Caco-2 (cell line): ENCODE measurements at regions not wholly inside any gene's neighbourhood (a gene's known extent, or its start where the extent isn't known, plus 50 kb on each side); places are given as distances from the start of the nearest gene placed in this dataset.

ENCODE experiments used
- BruUV-seq: library from RNA; stranded (reverse); fragments of 400-500 nt; replicated peaks from 2 replicates; lab custom pipeline; 2021; lab: Mats Ljungman, UMichigan
- CTCF ChIA-PET: fragments of 300-600 bp; sonication (Branson Sonifier 250); formaldehyde crosslinking; loops from one replicate; lab custom pipeline; 2022; ENCODE audit warnings: antibody characterized with exemption; lab: Charles Lee
- POLR2A ChIA-PET: fragments of 300-600 bp; sonication (Branson Sonifier 250); formaldehyde crosslinking; loops from one replicate; lab custom pipeline; 2022; ENCODE audit warnings: antibody characterized with exemption; lab: Charles Lee
- DNase-seq, 2 experiments: peaks; one replicate each; pipeline versions ENCODE4 v3.0.0 to v3.0.0-alpha.2; 2020 to 2022
- H3K27me3 ChIP-seq: replicated peaks from 2 replicates; pipeline ENCODE4 v1.6.0; 2011; ENCODE audit warnings: low read length; ENCODE audit not compliant: control insufficient read depth, insufficient read depth
- H3K36me3 ChIP-seq: 2 replicates; pipeline ENCODE4 v1.5.1; 2011; ENCODE audit warnings: low read length; ENCODE audit not compliant: control insufficient read depth, insufficient read depth
- H3K4me1 ChIP-seq: fragments of 250-450 bp; sonication (Bioruptor Pico); 2 replicates; pipeline ENCODE4 v1.5.1; 2020; ENCODE audit warnings: mild to moderate bottlenecking
- H3K4me3 ChIP-seq: 2 replicates; pipeline ENCODE4 v1.5.1; 2011; ENCODE audit warnings: low read depth, mild to moderate bottlenecking, control low read depth, low read length
- H3K9me3 ChIP-seq: fragments of 250-450 bp; sonication (Bioruptor Pico); 2 replicates; pipeline ENCODE4 v1.5.1; 2020; ENCODE audit warnings: mild to moderate bottlenecking, moderate library complexity
- H3K27ac Mint-ChIP-seq: one replicate; pipeline ENCODE4 v1.8.0; 2022; ENCODE audit warnings: mixed read lengths; ENCODE audit not compliant: unreplicated experiment
- H3K27me3 Mint-ChIP-seq: one replicate; pipeline ENCODE4 v1.8.0; 2022; ENCODE audit warnings: mixed read lengths; ENCODE audit not compliant: insufficient read depth, unreplicated experiment
- H3K36me3 Mint-ChIP-seq: one replicate; pipeline ENCODE4 v1.8.0; 2022; ENCODE audit warnings: mild to moderate bottlenecking, mixed read lengths; ENCODE audit not compliant: insufficient read depth, unreplicated experiment
- H3K4me1 Mint-ChIP-seq: one replicate; pipeline ENCODE4 v1.8.0; 2022; ENCODE audit warnings: low read depth, mixed read lengths; ENCODE audit not compliant: unreplicated experiment
- H3K4me3 Mint-ChIP-seq: one replicate; pipeline ENCODE4 v1.8.0; 2022; ENCODE audit warnings: mild to moderate bottlenecking, moderate library complexity, mixed read lengths; ENCODE audit not compliant: unreplicated experiment
- H3K9me3 Mint-ChIP-seq: one replicate; pipeline ENCODE4 v1.8.0; 2022; ENCODE audit warnings: mixed read lengths; ENCODE audit not compliant: unreplicated experiment
- intact Hi-C: fragments of 100-400 bp; cut with micrococcal nuclease; formaldehyde crosslinking; loops from one replicate; pipeline ENCODE4 v1.10.0; 2022; ENCODE audit not compliant: unreplicated experiment
- TF ChIP-seq, protein P1 (sequence below), 2 experiments: fragments of 200-600 bp in 1 of 2; IDR thresholded peaks; 1 replicate in 1 of 2; 2 replicates in 1 of 2; pipeline versions ENCODE4 v1.5.1 to v1.8.0; 2011 to 2022; ENCODE audit warnings: antibody characterized with exemption in 1 of 2, control low read depth in 1 of 2, inconsistent platforms in 1 of 2, low read depth in 1 of 2, low read length in 1 of 2, mild to moderate bottlenecking in 1 of 2, moderate library complexity in 1 of 2; ENCODE audit not compliant: insufficient read depth in 1 of 2, severe bottlenecking in 1 of 2, unreplicated experiment in 1 of 2

DNA sequence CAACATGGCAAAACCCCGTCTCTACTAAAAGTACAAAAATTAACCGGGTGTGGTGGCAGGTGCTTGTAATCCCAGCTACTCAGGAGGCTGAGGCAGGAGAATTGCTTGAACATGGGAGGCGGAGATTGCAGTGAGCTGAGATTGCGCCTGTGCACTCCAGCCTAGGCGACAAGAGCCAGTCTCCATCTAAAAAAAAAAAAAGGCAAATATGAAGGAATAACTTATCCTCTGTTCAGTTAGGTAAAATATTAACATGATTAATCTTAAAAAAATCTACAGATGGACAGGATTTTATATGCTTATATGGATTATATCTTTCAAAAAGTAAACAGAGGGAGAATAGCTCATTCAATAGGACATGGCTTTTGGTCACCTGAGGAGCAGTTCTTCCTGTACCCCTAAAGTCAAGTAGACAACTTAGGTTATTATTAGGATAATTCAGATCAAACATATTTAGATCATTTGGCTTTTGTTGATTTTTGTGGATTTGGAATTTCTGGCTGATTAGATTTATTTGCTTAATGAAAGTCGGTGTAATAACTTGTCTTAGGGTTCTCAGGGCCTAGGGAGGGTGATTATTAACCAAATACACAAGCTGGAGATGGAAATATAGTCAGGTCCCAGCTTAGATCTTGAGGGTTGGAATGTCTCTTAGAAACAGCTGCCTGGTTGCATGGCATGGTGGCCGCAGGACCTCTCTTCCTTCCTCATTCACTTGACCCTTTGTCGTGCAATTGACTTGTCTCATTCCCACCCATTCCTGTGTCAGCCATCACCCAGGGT lies 82.1 kb upstream of the ONECUT1 start:
- peaks cover 10% of the 10 kb centered on the region for H3K27me3 Mint-ChIP-seq
- Histone ChIP-seq H3K4me3 (no peak overlapping the region), H3K9me3 (no peaks in the 10 kb centered on the region), H3K27me3 (no peaks in the 10 kb centered on the region), H3K36me3 (no peaks in the 10 kb centered on the region), H3K4me1 (no peaks in the 10 kb centered on the region)
- TF ChIP-seq, protein P1, sequence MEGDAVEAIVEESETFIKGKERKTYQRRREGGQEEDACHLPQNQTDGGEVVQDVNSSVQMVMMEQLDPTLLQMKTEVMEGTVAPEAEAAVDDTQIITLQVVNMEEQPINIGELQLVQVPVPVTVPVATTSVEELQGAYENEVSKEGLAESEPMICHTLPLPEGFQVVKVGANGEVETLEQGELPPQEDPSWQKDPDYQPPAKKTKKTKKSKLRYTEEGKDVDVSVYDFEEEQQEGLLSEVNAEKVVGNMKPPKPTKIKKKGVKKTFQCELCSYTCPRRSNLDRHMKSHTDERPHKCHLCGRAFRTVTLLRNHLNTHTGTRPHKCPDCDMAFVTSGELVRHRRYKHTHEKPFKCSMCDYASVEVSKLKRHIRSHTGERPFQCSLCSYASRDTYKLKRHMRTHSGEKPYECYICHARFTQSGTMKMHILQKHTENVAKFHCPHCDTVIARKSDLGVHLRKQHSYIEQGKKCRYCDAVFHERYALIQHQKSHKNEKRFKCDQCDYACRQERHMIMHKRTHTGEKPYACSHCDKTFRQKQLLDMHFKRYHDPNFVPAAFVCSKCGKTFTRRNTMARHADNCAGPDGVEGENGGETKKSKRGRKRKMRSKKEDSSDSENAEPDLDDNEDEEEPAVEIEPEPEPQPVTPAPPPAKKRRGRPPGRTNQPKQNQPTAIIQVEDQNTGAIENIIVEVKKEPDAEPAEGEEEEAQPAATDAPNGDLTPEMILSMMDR (IDR thresholded peaks at IDR 0.05; ENCODE audit: insufficient read depth in 1 of 2, low read depth in 1 of 2, low read length in 1 of 2, severe bottlenecking in 1 of 2, unreplicated experiment in 1 of 2) = no peak
- BruUV-seq = no TSS peak
- no peak for DNase-seq
- H3K4me1 Mint-ChIP-seq = no peaks in the 10 kb centered on the region
- no peak overlapping the region for H3K27ac Mint-ChIP-seq
- intact Hi-C loops = no loop called here
- H3K36me3 Mint-ChIP-seq = no peaks in the 10 kb centered on the region
- CTCF ChIA-PET = no interaction called here
- H3K9me3 Mint-ChIP-seq = no peaks in the 10 kb centered on the region
- no peak overlapping the region for H3K4me3 Mint-ChIP-seq
- POLR2A ChIA-PET = no interaction called here

DNA sequence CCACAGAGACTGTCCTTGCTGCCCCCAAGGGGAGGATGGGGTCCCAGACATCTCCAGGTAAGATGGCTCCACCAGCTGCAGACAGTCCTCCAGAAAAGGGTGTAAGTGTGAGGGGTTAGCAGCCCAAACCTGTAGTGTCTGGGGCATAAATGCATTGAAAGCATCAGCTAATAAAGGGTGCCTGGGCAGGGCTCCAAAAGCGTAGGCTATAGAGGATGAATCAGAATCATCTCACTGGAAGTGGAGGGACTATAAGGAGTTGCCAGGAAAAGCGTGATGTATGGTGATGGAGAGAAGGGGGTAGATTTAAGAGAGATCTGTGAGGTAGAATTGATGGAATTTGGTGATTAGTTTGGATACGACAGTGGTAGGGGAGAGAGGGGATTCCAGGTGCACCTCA lies 79.9 kb upstream of the ONECUT1 start:
- no peak overlapping the region for H3K27ac Mint-ChIP-seq
- no peaks in the 10 kb centered on the region for H3K4me1 ChIP-seq
- peaks cover 17% of the 10 kb centered on the region for H3K27me3 Mint-ChIP-seq
- H3K36me3 Mint-ChIP-seq = no peaks in the 10 kb centered on the region
- BruUV-seq = no TSS peak
- no peaks in the 10 kb centered on the region for H3K4me1 Mint-ChIP-seq
- no peaks in the 10 kb centered on the region for H3K9me3 ChIP-seq
- POLR2A ChIA-PET = no interaction called here
- no peaks in the 10 kb centered on the region for H3K36me3 ChIP-seq
- no peaks in the 10 kb centered on the region for H3K27me3 ChIP-seq
- TF ChIP-seq, protein P1 (IDR thresholded peaks at IDR 0.05; ENCODE audit: insufficient read depth in 1 of 2, low read depth in 1 of 2, low read length in 1 of 2, severe bottlenecking in 1 of 2, unreplicated experiment in 1 of 2) = no peak
- no peak overlapping the region for H3K4me3 Mint-ChIP-seq
- no peaks in the 10 kb centered on the region for H3K9me3 Mint-ChIP-seq
- CTCF ChIA-PET = no interaction called here
- no peak overlapping the region for H3K4me3 ChIP-seq
- intact Hi-C loops = no loop called here
- no peak for DNase-seq

DNA sequence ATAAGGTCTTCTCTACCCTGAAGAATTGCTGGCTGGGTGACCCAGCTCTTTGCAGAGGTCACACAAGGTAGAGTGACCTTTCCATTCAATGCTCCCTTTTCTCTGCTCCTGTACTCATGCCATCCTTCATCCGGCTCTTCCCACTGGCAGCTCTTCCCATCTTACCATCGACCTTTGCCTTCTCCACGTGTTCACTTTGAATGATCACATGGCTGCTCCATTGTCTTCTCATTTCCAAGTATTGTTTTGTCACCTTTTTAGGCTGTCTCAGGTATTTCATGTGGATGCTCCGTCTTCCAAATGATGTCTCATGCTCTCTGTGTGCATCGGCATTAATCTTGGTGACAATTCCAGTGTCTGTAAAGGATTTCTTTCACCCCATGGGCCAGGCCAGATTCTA lies 76.6 kb upstream of the ONECUT1 start:
- no peaks in the 10 kb centered on the region for H3K36me3 ChIP-seq
- ChIA-PET CTCF (no interaction called here), POLR2A (no interaction called here)
- TF ChIP-seq, protein P1 (IDR thresholded peaks at IDR 0.05; ENCODE audit: insufficient read depth in 1 of 2, low read depth in 1 of 2, low read length in 1 of 2, severe bottlenecking in 1 of 2, unreplicated experiment in 1 of 2) = no peak
- intact Hi-C loops = no loop called here
- H3K9me3 Mint-ChIP-seq = no peaks in the 10 kb centered on the region
- H3K27me3 ChIP-seq = no peaks in the 10 kb centered on the region
- H3K4me3 Mint-ChIP-seq = no peak overlapping the region
- no peak overlapping the region for H3K27ac Mint-ChIP-seq
- no peaks in the 10 kb centered on the region for H3K4me1 ChIP-seq
- no peaks in the 10 kb centered on the region for H3K36me3 Mint-ChIP-seq
- no TSS peak for BruUV-seq
- H3K9me3 ChIP-seq = no peaks in the 10 kb centered on the region
- DNase-seq = no peak
- H3K27me3 Mint-ChIP-seq = peaks cover 20% of the 10 kb centered on the region
- H3K4me3 ChIP-seq = no peak overlapping the region
- no peaks in the 10 kb centered on the region for H3K4me1 Mint-ChIP-seq
